Fibroblast of skin of left quadriceps (primary cell): ENCODE measurements at regions not wholly inside any gene's neighbourhood (a gene's known extent, or its start where the extent isn't known, plus 50 kb on each side); places are given as distances from the start of the nearest gene placed in this dataset.
"Not testable (repeated sequence)": the region's sequence is repeated elsewhere in the genome, so short reads cannot be mapped to it uniquely, and the experiment has no call there.

Source experiments
- DNase-seq, 2 experiments: peaks; one replicate each; pipeline ENCODE4 v3.0.0-alpha.2; 2013; ENCODE audit warnings: low read depth in 2 of 2

GRCh38 chr16:55061126-55061525, 130.5 kb downstream of the IRX5 start:
- DNase-seq, result no peak

- DNase-seq, result no peak
These were observed 131.8 kb downstream of the IRX5 start for GRCh38 chr16:55062442-55062841.

GRCh38 chr16:55072976-55073375, 142.3 kb downstream of the IRX5 start:
- no peak for DNase-seq

- no peak for DNase-seq
These were observed 143.2 kb downstream of the IRX5 start for GRCh38 chr16:55073830-55074229.

- DNase-seq, result not testable (repeated sequence)
These were observed 144.5 kb downstream of the IRX5 start for GRCh38 chr16:55075208-55075607.

GRCh38 chr16:55076053-55076452, 145.4 kb downstream of the IRX5 start:
- DNase-seq, result no peak

GRCh38 chr16:55077266-55077665, 146.6 kb downstream of the IRX5 start:
- no peak for DNase-seq

GRCh38 chr16:55078153-55078552, 147.5 kb downstream of the IRX5 start:
- no peak for DNase-seq

- DNase-seq, result no peak
These were observed 148.2 kb downstream of the IRX5 start for GRCh38 chr16:55078699-55079410.

GRCh38 chr16:55081622-55082590, 151.2 kb downstream of the IRX5 start:
- no peak for DNase-seq

GRCh38 chr16:55082591-55082976, 151.9 kb downstream of the IRX5 start:
- DNase-seq, result no peak

- DNase-seq, result no peak
These were observed 152.4 kb downstream of the IRX5 start for GRCh38 chr16:55083052-55083451.

GRCh38 chr16:55088098-55088497, 157.4 kb downstream of the IRX5 start:
- DNase-seq, result no peak

- no peak for DNase-seq
These were observed 158.9 kb downstream of the IRX5 start for GRCh38 chr16:55089600-55089999.

GRCh38 chr16:55091213-55091870, 160.7 kb downstream of the IRX5 start:
- no peak for DNase-seq

- DNase-seq, result no peak
These were observed 161.2 kb downstream of the IRX5 start for GRCh38 chr16:55091871-55092230.

- DNase-seq, result no peak
These were observed 169.4 kb downstream of the IRX5 start for GRCh38 chr16:55100100-55100499.

- no peak for DNase-seq
These were observed 170.4 kb downstream of the IRX5 start for GRCh38 chr16:55101026-55101425.

GRCh38 chr16:55102077-55102476, 171.4 kb downstream of the IRX5 start:
- DNase-seq, result no peak

GRCh38 chr16:55102531-55102930, 171.9 kb downstream of the IRX5 start:
- no peak for DNase-seq

- no peak for DNase-seq
These were observed 177.2 kb downstream of the IRX5 start for GRCh38 chr16:55107851-55108250.

- DNase-seq, result no peak
These were observed 182.5 kb downstream of the IRX5 start for GRCh38 chr16:55113210-55113609.
